Epithelial cell of esophagus (primary cell): ENCODE measurements at regions not wholly inside any gene's neighbourhood (a gene's known extent, or its start where the extent isn't known, plus 50 kb on each side); places are given as distances from the start of the nearest gene placed in this dataset.
"Not testable (repeated sequence)": the region's sequence is repeated elsewhere in the genome, so short reads cannot be mapped to it uniquely, and the experiment has no call there.

Experiments used
- DNase-seq: peaks from one replicate; pipeline ENCODE4 v3.0.0; 2010; ENCODE audit warnings: low read depth
- H3K4me3 ChIP-seq: 2 replicates; pipeline ENCODE4 v1.5.1; 2011; ENCODE audit warnings: mild to moderate bottlenecking, low read length, control low read depth
- CTCF ChIP-seq: IDR thresholded peaks from 2 replicates; pipeline ENCODE4 v1.5.1; 2011; ENCODE audit warnings: low read depth, mild to moderate bottlenecking, low read length, control low read depth, inconsistent platforms; ENCODE audit not compliant: insufficient read depth; ENCODE audit errors: missing control alignments

GRCh38 chr9:100785946-100786345 is 208.1 kb downstream of the CAVIN4 start:
- no peak overlapping the region for H3K4me3 ChIP-seq
- no peak for TF ChIP-seq CTCF
- no peak for DNase-seq

GRCh38 chr9:100794738-100795269 is 216.9 kb downstream of the CAVIN4 start:
- DNase-seq, result no peak
- H3K4me3 ChIP-seq, result no peak overlapping the region
- TF ChIP-seq CTCF, result no peak

GRCh38 chr9:100803956-100804355 is 224.6 kb upstream of the PLPPR1 start:
- no peak for TF ChIP-seq CTCF
- no peak overlapping the region for H3K4me3 ChIP-seq
- no peak for DNase-seq

GRCh38 chr9:100811643-100812042 is 216.9 kb upstream of the PLPPR1 start:
- no peak for TF ChIP-seq CTCF
- no peak overlapping the region for H3K4me3 ChIP-seq

GRCh38 chr9:100813871-100814270 is 214.7 kb upstream of the PLPPR1 start:
- no peak for TF ChIP-seq CTCF
- no peak overlapping the region for H3K4me3 ChIP-seq
- DNase-seq, result no peak

More at GRCh38 chr9:100811643-100812042, 216.9 kb upstream of the PLPPR1 start:
- no peak for DNase-seq

GRCh38 chr9:100819980-100820379 is 208.5 kb upstream of the PLPPR1 start:
- no peak for TF ChIP-seq CTCF
- H3K4me3 ChIP-seq, result no peak overlapping the region
- DNase-seq, result no peak

- not testable (repeated sequence) for H3K4me3 ChIP-seq, DNase-seq
Measured at GRCh38 chr9:100833035-100833434, 195.5 kb upstream of the PLPPR1 start.
